GM12873 (cell line): ENCODE measurements at regions not wholly inside any gene's neighbourhood (a gene's known extent, or its start where the extent isn't known, plus 50 kb on each side); places are given as distances from the start of the nearest gene placed in this dataset.

Source experiments
- CTCF ChIP-seq: IDR thresholded peaks from 2 replicates; pipeline ENCODE4 v1.5.1; 2012; ENCODE audit warnings: low read depth, mild to moderate bottlenecking, moderate library complexity, low read length, control low read depth; ENCODE audit not compliant: insufficient read depth; ENCODE audit errors: missing control alignments

GRCh38 chr12:72179841-72180240, 92.3 kb upstream of the TRHDE start:
- no peak for TF ChIP-seq CTCF

- TF ChIP-seq CTCF = no peak
These were observed 82.9 kb upstream of the TRHDE start for GRCh38 chr12:72189266-72189665.

GRCh38 chr12:72191761-72192160, 80.4 kb upstream of the TRHDE start:
- no peak for TF ChIP-seq CTCF

- no peak for TF ChIP-seq CTCF
These were observed 74.4 kb upstream of the TRHDE start for GRCh38 chr12:72197790-72198189.

- no peak for TF ChIP-seq CTCF
These were observed 70.7 kb upstream of the TRHDE start for GRCh38 chr12:72201457-72201856.

GRCh38 chr12:72203764-72204335, 68.3 kb upstream of the TRHDE start:
- TF ChIP-seq CTCF = no peak

- TF ChIP-seq CTCF = no peak
These were observed 65.1 kb upstream of the TRHDE start for GRCh38 chr12:72207079-72207478.
